Endodermal cell (in vitro differentiated cells): ENCODE measurements at regions not wholly inside any gene's neighbourhood (a gene's known extent, or its start where the extent isn't known, plus 50 kb on each side); places are given as distances from the start of the nearest gene placed in this dataset.

Experiments used
- DNase-seq: peaks from one replicate; pipeline ENCODE4 v3.0.0-alpha.2; 2017
- H3K27ac ChIP-seq: 2 replicates; pipeline ENCODE4 v1.5.1; 2013; ENCODE audit warnings: mild to moderate bottlenecking, low read depth, low read length, moderate library complexity
- H3K27me3 ChIP-seq: 2 replicates; pipeline ENCODE4 v1.6.1; 2013; ENCODE audit warnings: mild to moderate bottlenecking, low read length, moderate library complexity; ENCODE audit not compliant: insufficient read depth, control insufficient read depth, poor library complexity, severe bottlenecking
- H3K36me3 ChIP-seq: 2 replicates; pipeline ENCODE4 v1.7.0; 2013; ENCODE audit warnings: mild to moderate bottlenecking, low read length, moderate library complexity; ENCODE audit not compliant: control insufficient read depth, insufficient read depth
- H3K4me1 ChIP-seq: one replicate; pipeline ENCODE4 v1.7.0; 2013; ENCODE audit warnings: low read length; ENCODE audit not compliant: control insufficient read depth, insufficient read depth
- H3K4me3 ChIP-seq: 2 replicates; pipeline ENCODE4 v1.5.1; 2013; ENCODE audit warnings: mild to moderate bottlenecking, low read length, moderate library complexity
- H3K9ac ChIP-seq: 2 replicates; pipeline ENCODE4 v1.6.1; 2013; ENCODE audit warnings: mild to moderate bottlenecking, low read length, moderate library complexity; ENCODE audit not compliant: poor library complexity, severe bottlenecking; ENCODE audit errors: extremely low read depth
- H3K9me3 ChIP-seq: 2 replicates; pipeline ENCODE4 v1.6.1; 2013; ENCODE audit warnings: mild to moderate bottlenecking, low read length, moderate library complexity; ENCODE audit not compliant: control insufficient read depth
- H3K27ac Mint-ChIP-seq: 2 replicates; pipeline ENCODE4 v1.8.0; 2020; ENCODE audit warnings: mixed read lengths
- H3K27me3 Mint-ChIP-seq: 2 replicates; pipeline ENCODE4 v1.8.0; 2021; ENCODE audit warnings: mild to moderate bottlenecking, mixed read lengths; ENCODE audit not compliant: insufficient read depth
- H3K36me3 Mint-ChIP-seq: 2 replicates; pipeline ENCODE4 v1.8.0; 2020; ENCODE audit warnings: low read depth, mixed read lengths
- H3K4me1 Mint-ChIP-seq: 2 replicates; pipeline ENCODE4 v1.8.0; 2020; ENCODE audit warnings: mixed read lengths
- H3K4me3 Mint-ChIP-seq: 2 replicates; pipeline ENCODE4 v1.8.0; 2020; ENCODE audit warnings: mild to moderate bottlenecking, moderate library complexity, mixed read lengths
- H3K9me3 Mint-ChIP-seq: 2 replicates; pipeline ENCODE4 v1.8.0; 2020; ENCODE audit warnings: mild to moderate bottlenecking, mixed read lengths
- CTCF ChIP-seq: fragments of 200-600 bp; sonication (generic); conservative IDR thresholded peaks from 2 replicates; pipeline ENCODE4 v1.5.0; 2021; ENCODE audit warnings: antibody characterized with exemption, mild to moderate bottlenecking
- WGBS, 2 experiments: methylation state at CpG; one replicate each; pipeline versions ENCODE4 v1.1.5 to v1.1.7; 2013; ENCODE audit warnings: missing lambda C conversion rate in 2 of 2, mixed read lengths in 1 of 2; ENCODE audit not compliant: insufficient coverage in 1 of 2, insufficient read length in 1 of 2; 5-methylcytosine and 5-hydroxymethylcytosine counted together

GRCh38 chr5:67297802-67298532, 101.4 kb upstream of the CD180 start:
- no peak overlapping the region for H3K4me3 Mint-ChIP-seq

GRCh38 chr5:67297376-67297775, 100.8 kb upstream of the CD180 start:
- 95 to 96% methylated on average over 3 to 4 of the region's 4 CpGs for WGBS, 2 experiments
- no peak overlapping the region for H3K4me3 ChIP-seq
- no peak overlapping the region for H3K27ac ChIP-seq
- Mint-ChIP-seq H3K4me1 (peaks cover 2% of the 10 kb centered on the region), H3K27me3 (no peaks in the 10 kb centered on the region), H3K27ac (no peak overlapping the region), H3K9me3 (no peaks in the 10 kb centered on the region), H3K4me3 (no peak overlapping the region), H3K36me3 (no peaks in the 10 kb centered on the region)
- no peak for DNase-seq
- no peaks in the 10 kb centered on the region for H3K27me3 ChIP-seq
- H3K36me3 ChIP-seq: no peaks in the 10 kb centered on the region
- no peaks in the 10 kb centered on the region for H3K4me1 ChIP-seq
- H3K9ac ChIP-seq: no peak overlapping the region
- H3K9me3 ChIP-seq: no peaks in the 10 kb centered on the region
- TF ChIP-seq CTCF: no peak

More at GRCh38 chr5:67297802-67298532, 101.4 kb upstream of the CD180 start:
- H3K4me1 Mint-ChIP-seq: no peaks in the 10 kb centered on the region
- no peaks in the 10 kb centered on the region for H3K27me3 ChIP-seq
- H3K27ac ChIP-seq: no peak overlapping the region
- H3K27me3 Mint-ChIP-seq: no peaks in the 10 kb centered on the region
- TF ChIP-seq CTCF: no peak
- no peaks in the 10 kb centered on the region for H3K36me3 ChIP-seq
- H3K4me1 ChIP-seq: no peaks in the 10 kb centered on the region
- H3K36me3 Mint-ChIP-seq: no peaks in the 10 kb centered on the region
- no peaks in the 10 kb centered on the region for H3K9me3 Mint-ChIP-seq
- DNase-seq: no peak
- H3K9me3 ChIP-seq: no peaks in the 10 kb centered on the region
- no peak overlapping the region for H3K27ac Mint-ChIP-seq
- 91 to 93% methylated on average over 3 to 5 of the region's 5 CpGs for WGBS, 2 experiments
- H3K9ac ChIP-seq: no peak overlapping the region
- H3K4me3 ChIP-seq: no peak overlapping the region

- TF ChIP-seq CTCF: no peak
- Mint-ChIP-seq H3K9me3 (no peaks in the 10 kb centered on the region), H3K27me3 (no peaks in the 10 kb centered on the region), H3K4me3 (no peak overlapping the region), H3K36me3 (no peaks in the 10 kb centered on the region), H3K4me1 (peaks cover 6% of the 10 kb centered on the region), H3K27ac (no peak overlapping the region)
- H3K4me3 ChIP-seq: no peak overlapping the region
- H3K4me1 ChIP-seq: no peaks in the 10 kb centered on the region
- H3K27me3 ChIP-seq: no peaks in the 10 kb centered on the region
- no peak for DNase-seq
- H3K9ac ChIP-seq: no peak overlapping the region
- no peak overlapping the region for H3K27ac ChIP-seq
- 91 to 100% methylated on average over 1 to 3 of the region's 4 CpGs for WGBS, 2 experiments
- H3K9me3 ChIP-seq: no peaks in the 10 kb centered on the region
- no peaks in the 10 kb centered on the region for H3K36me3 ChIP-seq
Observed at GRCh38 chr5:67294266-67294938, 97.8 kb upstream of the CD180 start.
